AG08395 (cell line): ENCODE measurements at regions not wholly inside any gene's neighbourhood (a gene's known extent, or its start where the extent isn't known, plus 50 kb on each side); places are given as distances from the start of the nearest gene placed in this dataset.
"Not testable (repeated sequence)": the region's sequence is repeated elsewhere in the genome, so short reads cannot be mapped to it uniquely, and the experiment has no call there.

Experiments used
- DNase-seq: peaks from one replicate; pipeline ENCODE4 v3.0.0; 2012; ENCODE audit warnings: mixed read lengths, low spot score

DNA sequence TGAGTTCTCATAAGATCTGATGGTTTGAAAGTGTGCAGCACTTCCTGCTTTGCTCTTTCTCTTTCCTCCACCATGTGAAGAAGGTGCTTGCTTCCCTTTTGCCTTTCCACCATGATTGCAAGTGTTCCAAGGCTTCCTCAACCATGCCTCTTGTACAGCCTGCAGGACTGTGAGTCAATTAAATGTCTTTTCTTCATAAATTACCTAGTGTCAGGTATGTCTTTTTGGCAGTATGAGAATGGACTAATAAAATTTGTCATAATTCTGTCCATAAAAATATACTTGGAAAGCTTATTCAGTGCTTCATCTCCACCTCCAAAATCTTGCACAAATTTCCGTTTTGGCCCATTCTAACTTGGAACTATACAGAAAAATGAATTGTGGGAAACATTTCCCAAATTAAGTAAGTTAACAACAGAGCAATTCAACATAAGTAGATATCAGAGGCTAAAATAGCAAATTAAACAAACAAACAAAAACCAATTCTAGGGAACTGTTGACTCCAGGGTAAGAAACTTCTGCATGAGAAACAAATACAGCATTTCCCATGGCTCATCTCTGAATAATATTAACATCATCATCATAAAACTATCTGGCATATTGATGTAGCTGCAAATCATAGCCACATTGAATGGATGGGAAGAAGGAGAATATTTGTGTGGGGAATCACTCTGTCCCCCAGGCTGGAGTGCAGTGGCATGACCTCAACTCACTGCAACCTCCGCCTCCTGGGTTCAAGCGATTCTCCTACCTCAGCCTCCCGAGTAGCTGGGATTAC, 459.5 kb upstream of the FAR2 start:
- DNase-seq = no peak

DNA sequence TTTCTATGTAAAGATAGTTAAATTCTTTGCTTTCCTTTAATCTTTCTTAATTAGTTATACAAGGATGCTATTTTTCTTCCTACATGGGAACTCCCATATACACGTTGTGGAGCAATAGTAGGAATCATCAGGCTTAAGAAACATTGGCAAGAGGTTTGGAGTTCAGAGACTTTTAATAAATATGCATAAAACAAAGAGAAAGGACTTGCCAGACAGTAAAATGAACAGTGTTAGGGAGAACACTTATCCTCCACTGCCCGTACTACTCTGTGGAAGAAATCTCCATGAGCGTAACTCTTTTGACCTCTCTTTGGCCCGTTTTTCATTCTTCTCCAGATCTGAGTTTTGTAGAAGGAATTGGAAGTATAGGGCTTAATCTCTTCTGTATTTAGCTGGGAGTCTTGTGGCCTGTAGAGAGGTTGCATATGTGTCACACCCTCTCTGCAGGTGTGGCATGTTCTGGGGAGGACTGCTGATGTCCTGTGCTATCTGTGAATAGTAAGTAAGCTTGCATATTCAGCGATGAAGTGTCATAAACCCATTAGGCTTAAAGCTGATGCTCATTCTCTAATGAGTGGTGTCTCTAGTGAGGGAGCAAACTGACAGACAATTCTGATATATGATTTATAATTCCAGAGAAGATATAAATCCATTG, 455.4 kb upstream of the FAR2 start:
- no peak for DNase-seq

DNA sequence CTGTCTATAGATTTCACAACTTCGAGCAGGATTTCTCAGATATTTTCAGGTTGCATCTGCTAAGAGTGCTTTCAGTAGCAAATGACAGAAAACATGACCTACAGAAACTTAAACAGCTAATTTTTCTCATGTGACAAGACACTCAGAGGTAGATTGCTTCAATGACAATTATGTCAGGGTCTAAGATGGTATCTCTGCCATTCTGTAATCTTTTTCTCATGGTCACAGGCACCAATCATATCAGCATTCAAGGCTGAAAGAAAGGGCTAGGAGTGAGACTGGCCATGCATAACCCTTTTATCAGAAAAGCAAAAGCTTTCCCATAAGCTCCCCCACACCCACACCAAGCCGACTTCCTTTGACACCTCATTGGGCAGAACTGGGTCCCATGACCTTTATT, 450.5 kb upstream of the FAR2 start:
- no peak for DNase-seq

DNA sequence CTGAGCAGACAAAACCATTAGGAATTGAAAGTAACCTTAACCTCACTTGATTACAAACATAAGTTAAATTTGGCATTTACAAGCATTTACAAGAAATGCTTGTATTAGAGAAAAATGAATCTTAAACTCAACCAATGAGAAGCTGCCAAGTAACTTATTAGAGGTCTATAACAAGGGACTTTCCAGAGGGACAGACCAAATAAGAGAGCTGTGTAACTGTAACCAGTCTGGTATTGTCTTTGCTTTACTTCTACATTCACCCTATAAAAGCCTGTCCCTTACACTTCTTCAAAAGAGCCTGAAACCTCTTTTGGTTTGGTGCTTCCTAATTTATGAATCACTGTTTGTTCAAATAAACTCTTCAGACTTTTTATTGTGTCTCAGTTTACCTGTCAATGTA, 450.0 kb upstream of the FAR2 start:
- no peak for DNase-seq

DNA sequence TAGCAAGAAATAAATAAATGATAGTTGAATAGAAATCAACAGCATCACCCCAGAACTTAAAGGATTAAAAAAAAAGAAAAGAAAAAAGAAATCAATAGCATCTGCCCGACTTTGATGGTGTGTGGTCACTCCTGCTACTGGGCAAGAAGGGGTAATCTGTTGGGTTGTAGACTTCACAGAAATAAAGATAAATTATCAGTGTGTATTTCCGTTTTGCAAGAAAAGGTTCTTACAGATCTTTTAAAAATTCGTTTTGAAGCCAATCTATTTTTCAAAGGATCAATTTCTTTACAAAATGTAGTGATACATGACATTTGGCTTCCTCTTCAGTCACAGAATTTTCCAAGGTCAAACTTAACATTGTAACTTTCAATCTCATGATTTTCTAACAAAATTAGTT, 448.9 kb upstream of the FAR2 start:
- DNase-seq = no peak

DNA sequence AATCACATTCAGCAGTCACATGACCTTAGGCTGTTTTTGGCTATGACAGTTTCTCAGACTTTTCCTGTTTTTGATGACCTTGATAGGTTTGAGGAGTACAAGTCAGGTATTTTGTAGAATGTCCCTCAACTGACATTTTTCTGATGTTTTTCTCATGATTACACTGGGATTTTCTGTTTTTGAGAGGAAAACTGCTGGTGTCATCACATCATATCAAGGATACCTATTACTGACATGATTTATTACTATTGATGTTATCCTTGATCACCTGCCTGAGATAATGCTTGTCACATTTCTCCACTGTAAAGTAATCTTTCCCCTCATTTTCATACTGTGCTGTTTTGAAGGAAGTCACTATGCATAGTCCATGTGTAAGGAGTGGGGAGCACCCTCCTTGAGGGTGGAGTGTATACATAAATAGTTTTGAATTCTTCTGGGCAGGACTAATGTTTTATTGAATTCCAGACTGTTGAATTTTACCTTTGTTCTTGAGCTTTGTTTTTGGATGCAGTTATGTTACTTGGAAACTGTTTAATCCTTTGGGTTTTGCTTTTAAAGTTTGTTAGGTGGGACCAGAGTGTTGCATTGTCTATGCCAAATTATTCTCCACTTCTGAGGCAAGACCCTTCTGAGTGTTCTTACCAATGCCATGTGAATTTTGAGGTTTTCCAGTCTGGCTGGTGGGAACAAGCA, 444.5 kb upstream of the FAR2 start:
- DNase-seq = peak; percentile 25

DNA sequence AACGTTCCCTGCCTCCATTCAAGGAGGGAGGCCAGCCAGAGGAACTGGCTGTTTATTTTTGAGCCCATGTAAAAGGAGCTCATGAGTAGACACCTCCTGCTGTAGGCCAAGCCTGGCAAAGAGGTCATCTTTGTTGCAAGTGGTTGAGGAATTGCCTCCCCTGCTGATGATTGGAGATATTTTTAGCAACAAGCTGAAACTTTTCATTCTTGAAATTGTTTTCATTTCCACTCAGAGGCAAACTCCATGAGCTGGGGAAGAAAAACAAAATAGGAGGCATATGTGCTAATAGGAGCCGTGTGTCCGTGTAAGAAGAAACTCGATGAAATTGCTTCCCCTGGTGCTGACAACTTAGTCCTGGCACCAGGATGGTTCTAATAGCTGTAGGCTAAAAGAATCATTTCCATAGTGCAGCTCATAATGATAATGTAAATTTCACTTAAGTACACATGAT, 440.1 kb upstream of the FAR2 start:
- peak; percentile 70 for DNase-seq

DNA sequence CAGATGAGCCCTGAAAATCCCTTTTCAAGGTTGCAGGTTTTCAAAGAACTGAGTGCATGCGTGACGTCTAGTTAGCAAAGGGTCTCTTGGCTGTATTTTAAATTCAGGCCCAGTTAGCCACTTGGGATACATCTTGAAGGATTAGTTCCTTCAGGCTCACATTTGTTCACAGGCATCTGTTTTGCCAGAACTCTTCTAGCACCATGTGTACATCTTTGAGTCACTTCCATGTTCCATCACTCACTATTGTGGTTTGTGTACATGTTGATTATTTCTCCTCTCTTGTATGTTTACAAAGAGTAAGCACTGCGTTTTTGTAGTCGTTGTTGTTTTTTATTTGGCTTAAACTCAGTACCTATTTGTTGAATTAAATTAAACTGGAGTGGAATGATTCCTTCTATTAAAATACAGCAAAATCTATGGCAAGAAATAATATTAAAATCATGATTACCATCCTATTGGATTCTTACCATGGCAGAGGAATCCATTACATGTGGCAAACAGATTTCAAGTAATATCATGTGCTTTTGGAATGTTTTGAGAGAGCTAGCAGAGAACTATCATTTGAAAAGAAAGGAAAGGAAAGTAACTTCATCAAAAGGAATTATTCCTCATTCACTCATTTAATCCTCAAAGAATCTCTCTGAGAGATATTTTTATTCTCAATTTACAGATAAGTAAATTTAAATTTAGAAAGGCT, 438.9 kb upstream of the FAR2 start:
- DNase-seq = no peak

DNA sequence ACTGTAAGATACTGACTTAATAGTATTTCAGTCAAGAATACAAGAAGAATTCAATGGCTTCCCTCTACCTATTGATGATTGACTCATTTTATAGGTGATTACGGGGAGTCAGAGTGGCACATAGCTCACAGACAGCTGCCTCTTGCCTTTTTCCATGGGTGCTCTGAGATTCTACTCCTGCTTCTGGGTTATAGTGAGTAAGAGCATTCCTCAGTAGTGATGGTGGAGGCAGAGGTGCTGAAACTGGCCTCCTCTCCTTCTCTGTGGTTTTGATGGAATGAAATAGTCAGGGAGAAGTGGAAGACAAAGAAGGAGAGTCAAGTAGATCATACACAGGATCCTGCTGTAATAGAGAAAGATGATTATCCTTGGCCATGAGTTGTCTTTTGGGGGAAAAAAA, 438.2 kb upstream of the FAR2 start:
- peak; percentile 80 for DNase-seq

DNA sequence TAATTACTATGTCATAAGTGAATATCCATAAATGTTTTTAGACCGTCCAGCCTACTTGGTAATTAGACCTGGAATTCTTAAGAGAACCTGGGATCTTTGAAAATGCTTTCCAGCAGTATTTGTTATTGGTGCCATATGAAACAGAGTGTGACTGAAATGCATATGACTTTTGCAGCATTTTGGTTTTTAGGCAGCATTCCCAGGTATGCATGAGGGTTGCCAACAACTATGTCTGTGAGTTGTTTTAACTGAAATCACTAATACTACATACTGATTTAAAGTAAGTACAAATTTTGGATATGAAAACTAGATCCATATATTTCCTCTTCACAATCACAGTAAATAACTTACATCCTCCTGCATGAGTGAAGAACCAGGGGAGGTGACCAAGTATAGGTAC, 437.7 kb upstream of the FAR2 start:
- DNase-seq = no peak

DNA sequence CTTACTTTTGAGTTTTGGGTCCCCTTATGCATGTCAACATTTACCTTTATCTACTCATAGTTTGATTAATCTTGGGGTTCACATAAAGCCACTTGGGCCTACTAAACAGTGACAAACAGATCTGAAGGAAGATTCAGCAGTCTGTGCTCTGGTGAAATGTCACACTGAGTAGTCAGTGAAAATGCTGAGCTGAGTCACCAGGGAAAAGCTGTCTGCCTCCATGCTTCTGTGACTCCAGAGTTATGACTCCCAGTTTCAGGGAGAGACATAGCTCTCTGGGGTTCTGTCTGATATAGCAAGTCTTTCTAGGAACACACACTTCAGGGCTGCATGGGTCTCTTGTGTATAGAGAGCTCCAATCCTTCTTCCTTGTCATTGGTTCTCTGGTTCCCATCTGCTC, 406.3 kb upstream of the FAR2 start:
- peak; percentile 19 for DNase-seq

DNA sequence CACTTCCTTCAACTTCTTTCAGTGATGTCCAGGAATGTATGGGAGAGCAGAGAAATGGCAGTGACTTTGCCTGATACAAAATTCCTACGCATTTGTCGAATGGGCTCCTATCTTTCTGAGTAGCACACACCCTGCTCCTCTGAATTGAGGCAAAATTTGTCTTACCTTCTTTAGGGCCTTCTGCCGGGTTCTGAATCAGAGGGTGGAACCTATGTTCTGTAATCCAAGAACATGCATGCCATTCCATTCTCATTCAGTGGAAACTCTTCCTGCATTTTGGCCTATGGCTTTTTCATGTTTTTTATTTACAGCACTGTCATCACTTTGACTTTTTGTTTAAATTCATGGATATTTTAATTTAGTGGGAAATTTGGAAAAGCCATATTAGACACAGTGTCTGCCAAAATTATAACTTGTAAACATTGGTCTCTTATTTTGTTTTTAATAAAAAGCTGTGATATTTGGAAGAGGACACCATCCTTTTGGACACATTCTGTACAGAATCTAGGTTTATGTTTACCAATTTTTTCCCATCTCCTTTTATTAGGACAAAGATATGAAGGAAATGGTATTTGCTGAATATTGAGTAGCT, 402.2 kb upstream of the FAR2 start:
- no peak for DNase-seq

DNA sequence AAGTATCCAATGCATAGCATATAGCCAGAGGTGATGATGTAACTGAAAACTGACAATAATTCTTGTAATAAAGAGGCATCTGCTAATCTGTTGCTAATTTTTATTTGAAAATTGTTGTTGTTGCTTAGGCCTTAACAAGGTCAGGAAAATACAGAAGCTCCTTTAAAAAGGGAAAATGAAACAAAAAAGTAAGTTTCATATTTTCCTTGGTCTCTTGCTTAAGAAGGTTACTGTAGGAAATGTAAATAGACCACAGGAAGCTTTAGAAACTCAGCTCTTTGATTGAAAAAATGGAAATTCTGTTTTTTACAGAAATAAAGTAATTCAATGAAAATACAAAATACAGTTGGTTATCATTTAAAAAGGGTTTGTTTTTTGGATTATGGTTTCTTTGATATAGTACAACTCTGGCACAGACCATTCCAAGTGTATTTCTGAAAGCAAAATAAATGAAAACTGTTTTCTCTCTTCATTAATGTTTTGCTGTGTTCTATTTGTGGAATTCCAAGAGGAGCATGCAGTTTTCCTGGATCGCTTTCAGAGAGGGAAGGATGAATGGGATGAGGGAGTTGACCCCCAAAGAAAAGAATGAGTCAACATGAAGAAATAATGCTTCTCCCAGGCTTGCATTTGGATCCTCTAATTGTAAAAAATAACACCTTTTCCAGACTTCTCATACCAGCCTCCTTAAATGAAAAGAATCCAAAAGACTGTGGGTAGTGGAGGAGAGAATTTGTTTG, 398.0 kb upstream of the FAR2 start:
- DNase-seq = no peak

DNA sequence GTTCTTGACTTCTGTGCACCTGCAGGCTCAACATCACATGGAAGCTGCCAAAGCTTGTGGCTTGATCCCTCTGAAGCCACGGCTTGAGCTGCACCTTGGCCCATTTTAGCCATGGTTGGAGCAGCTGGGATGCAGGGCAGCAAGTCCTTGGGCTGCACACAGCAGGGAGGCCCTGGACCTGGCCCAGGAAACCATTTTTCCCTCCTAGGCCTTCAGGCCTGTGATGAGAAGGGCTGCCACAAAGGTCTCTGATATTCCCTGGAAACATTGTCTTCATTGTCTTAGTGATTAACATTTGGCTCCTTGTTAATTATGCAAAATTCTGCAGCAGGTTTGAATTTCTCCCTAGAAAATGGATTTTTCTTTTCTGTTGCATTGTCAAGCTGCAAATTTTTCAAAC, 394.1 kb upstream of the FAR2 start:
- DNase-seq = no peak

DNA sequence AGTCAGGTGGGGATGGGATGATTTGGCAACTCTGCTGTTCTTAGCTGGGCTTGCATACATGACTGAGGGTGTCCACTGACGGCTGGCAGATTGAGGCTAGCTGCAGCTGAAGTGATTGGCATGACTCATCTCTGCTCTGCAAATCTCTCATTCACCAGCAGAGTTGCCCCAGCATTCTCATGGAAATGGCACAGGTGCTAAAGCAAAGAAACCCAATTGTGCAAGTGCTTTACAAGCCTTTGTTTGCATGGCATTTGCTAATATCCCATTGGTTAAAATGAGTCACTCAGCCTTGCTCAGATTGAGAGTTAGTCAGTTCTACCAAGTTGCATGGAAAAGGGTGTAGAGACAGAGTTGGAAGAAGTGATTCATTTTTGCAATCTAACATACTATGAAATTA, 389.7 kb upstream of the FAR2 start:
- DNase-seq = no peak

DNA sequence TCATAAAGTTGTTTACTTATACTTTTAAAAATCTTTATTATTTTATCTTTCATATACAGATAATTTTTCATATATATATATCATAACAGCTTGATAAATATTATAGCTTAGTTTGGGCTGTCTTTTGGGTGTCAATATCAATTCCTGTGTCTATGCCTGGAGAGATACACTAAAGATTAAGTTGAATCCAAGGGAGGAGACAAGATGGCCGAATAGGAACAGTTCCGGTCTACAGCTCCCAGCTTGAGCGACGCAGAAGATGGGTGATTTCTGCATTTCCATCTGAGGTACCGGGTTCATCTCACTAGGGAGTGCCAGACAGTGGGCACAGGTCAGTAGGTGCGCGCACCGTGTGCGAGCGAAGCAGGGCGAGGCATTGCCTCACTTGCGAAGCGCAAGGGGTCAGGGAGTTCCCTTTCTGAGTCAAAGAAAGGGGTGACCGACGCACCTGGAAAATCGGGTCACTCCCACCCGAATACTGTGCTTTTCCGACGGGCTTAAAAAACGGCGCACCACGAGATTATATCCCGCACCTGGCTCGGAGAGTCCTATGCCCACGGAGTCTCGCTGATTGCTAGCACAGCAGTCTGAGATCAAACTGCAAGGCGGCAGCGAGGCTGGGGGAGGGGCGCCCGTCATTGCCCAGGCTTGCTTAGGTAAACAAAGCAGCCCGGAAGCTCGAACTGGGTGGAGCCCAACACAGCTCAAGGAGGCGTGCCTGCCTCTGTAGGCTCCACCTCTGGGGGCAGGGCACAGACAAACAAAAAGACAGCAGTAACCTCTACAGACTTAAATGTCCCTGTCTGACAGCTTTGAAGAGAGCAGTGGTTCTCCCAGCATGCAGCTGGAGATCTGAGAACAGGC, 388.8 kb upstream of the FAR2 start:
- not testable (repeated sequence) for DNase-seq

DNA sequence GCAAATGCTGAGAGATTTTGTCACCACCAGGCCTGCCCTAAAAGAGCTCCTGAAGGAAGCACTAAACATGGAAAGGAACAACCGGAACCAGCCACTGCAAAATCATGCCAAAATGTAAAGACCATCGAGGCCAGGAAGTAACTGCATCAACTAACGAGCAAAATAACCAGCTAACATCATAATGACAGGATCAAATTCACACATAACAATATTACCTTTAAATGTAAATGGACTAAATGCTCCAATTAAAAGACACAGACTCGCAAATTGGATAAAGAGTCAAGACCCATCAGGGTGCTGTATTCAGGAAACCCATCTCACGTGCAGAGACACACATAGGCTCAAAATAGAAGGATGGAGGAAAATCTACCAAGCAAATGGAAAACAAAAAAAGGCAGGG, 387.2 kb upstream of the FAR2 start:
- DNase-seq = not testable (repeated sequence)

DNA sequence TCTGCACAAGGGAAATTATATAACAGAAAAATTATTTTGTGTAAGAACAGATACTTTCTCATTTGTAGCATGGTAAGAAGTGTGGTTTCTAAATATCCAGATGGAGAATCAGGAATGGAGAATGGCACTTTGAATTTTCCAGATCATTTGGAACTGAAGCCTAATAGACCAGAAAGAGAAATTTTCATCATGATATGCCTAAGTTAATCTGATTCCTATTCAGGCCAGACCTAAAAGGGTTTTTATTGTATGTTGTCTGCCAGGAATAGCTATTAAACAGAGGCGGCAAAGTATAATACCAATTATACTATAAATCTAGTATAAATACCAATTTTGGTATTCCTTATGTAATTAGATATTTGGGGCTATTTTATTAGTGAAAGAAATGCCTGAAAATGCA, 382.7 kb upstream of the FAR2 start:
- no peak for DNase-seq

DNA sequence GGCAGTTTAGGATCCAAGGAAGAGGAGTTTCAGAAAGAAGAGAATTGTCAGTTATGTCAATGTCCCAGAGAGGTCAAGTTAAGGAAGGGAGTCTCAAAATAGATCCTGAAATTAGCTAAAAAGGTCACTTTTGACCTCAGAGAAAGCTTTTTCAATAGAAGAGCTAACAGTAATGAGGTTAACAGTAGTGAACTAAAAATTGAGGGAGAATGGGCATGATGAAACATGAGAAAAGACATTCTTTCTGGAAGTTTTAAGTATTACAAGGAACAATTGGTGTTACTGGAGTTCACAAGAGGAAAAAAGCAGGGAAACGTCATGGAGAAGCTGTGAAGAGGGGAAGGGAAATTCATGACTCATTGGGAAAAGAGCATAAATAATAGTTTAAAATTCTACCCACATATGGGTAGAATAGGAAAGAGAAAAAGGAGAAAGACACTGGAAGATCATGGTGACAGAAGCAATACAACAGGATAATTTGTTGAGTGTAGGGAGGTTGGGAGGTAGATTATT, 381.2 kb upstream of the FAR2 start:
- DNase-seq = no peak

DNA sequence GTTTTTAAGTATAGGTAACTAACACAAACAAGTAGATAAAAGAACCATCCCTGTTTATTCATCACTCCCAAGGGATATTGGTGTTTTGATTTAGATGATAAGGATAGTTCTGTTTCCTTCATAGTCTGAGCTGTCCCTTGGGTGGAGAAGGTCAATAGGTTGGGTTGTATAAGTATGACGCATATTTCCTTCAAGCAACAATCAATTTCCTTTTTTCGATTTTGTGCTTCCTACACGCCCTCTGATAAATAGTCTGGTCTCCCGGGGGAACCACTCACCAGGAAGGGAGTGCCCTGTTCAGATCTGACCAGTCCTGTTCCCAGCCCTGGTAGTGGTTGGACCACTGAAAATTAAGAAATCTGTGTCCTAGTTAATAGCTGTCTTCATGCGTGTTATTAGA, 378.8 kb upstream of the FAR2 start:
- DNase-seq = no peak
